Progenitor cell of endocrine pancreas (in vitro differentiated cells): ENCODE measurements at regions not wholly inside any gene's neighbourhood (a gene's known extent, or its start where the extent isn't known, plus 50 kb on each side); places are given as distances from the start of the nearest gene placed in this dataset.

ENCODE experiments used
- DNase-seq: peaks from one replicate; pipeline ENCODE4 v3.0.0; 2021; ENCODE audit warnings: low spot score; ENCODE audit not compliant: unreplicated experiment
- H3K27ac Mint-ChIP-seq: 2 replicates; pipeline ENCODE4 v1.8.0; 2021; ENCODE audit warnings: mild to moderate bottlenecking, moderate library complexity, mixed read lengths
- H3K27me3 Mint-ChIP-seq: 2 replicates; pipeline ENCODE4 v1.8.0; 2021; ENCODE audit warnings: mixed read lengths
- H3K36me3 Mint-ChIP-seq: 2 replicates; pipeline ENCODE4 v1.8.0; 2022; ENCODE audit warnings: mixed read lengths; ENCODE audit not compliant: insufficient read depth
- H3K4me1 Mint-ChIP-seq: 2 replicates; pipeline ENCODE4 v1.8.0; 2021; ENCODE audit warnings: low read depth, mixed read lengths
- H3K4me3 Mint-ChIP-seq: 2 replicates; pipeline ENCODE4 v1.8.0; 2021; ENCODE audit warnings: low read depth, mild to moderate bottlenecking, moderate library complexity, mixed read lengths
- H3K9me3 Mint-ChIP-seq: 2 replicates; pipeline ENCODE4 v1.8.0; 2021; ENCODE audit warnings: low read depth, mixed read lengths
- TF ChIP-seq, protein P1 (sequence below): fragments of 200-600 bp; sonication (generic); IDR thresholded peaks from one replicate; pipeline ENCODE4 v1.5.0; 2021; ENCODE audit warnings: antibody characterized with exemption, mild to moderate bottlenecking; ENCODE audit not compliant: unreplicated experiment

DNA sequence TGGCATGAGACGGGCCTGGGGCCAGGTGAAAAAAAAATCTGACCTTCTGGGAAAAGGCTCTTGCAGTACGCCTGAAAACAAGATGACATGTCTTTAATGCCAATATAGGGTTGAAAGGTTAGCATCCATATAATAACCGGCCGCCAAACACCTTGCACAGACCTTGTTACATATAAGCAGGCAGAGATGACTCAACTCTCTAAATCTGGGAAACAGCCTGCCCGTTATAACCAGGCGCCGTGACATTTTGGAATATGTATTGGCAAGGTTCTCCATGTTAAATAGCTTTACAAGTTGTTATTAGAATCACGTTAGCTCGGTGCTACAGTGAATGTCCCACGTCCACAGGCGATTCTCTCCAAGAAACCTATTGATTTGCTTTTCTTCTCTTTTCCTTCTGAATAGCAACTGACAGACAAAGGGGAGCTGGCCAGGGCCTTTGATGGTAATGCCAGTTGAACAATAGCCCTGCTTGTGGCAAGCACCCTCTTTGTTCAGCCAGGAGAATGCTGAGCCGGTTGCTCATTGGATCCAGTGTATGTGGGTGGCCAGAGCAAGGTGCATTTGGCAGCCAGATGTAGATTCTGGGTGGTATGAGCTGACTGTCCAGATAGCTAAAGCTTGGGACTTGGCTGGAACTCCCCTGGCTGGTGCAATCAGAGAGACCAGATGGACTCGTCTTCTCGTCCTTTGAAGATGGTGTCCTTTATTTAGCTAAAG, 80.1 kb upstream of the AUTS2 start:
- DNase-seq, result no peak
- peaks cover 13% of the 10 kb centered on the region for H3K27me3 Mint-ChIP-seq
- H3K4me1 Mint-ChIP-seq, result no peaks in the 10 kb centered on the region
- H3K4me3 Mint-ChIP-seq, result no peak overlapping the region
- H3K36me3 Mint-ChIP-seq, result no peaks in the 10 kb centered on the region
- TF ChIP-seq, protein P1, sequence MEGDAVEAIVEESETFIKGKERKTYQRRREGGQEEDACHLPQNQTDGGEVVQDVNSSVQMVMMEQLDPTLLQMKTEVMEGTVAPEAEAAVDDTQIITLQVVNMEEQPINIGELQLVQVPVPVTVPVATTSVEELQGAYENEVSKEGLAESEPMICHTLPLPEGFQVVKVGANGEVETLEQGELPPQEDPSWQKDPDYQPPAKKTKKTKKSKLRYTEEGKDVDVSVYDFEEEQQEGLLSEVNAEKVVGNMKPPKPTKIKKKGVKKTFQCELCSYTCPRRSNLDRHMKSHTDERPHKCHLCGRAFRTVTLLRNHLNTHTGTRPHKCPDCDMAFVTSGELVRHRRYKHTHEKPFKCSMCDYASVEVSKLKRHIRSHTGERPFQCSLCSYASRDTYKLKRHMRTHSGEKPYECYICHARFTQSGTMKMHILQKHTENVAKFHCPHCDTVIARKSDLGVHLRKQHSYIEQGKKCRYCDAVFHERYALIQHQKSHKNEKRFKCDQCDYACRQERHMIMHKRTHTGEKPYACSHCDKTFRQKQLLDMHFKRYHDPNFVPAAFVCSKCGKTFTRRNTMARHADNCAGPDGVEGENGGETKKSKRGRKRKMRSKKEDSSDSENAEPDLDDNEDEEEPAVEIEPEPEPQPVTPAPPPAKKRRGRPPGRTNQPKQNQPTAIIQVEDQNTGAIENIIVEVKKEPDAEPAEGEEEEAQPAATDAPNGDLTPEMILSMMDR, result no peak
- H3K27ac Mint-ChIP-seq, result no peak overlapping the region
- no peaks in the 10 kb centered on the region for H3K9me3 Mint-ChIP-seq

DNA sequence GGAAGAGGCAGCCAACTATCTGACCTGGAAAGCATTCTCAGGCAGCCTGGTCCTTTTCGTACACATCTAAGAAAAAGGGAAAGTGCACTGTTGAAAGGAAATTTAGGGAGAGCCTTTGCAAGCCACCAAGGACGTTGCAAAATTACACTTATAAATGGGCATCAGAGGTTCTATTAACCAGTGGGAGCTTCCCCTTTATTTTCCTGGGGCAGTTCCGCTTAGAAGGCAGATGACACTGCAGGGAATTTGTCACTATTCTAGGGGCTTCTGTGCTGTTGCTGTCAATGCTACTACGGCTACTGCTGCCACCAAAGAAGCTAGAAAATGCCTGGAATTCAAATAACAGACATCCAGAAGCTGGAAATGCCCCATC, 79.6 kb upstream of the AUTS2 start:
- DNase-seq, result no peak
- H3K9me3 Mint-ChIP-seq, result no peaks in the 10 kb centered on the region
- no peaks in the 10 kb centered on the region for H3K4me1 Mint-ChIP-seq
- no peak overlapping the region for H3K27ac Mint-ChIP-seq
- H3K4me3 Mint-ChIP-seq, result no peak overlapping the region
- TF ChIP-seq, protein P1, result no peak
- no peaks in the 10 kb centered on the region for H3K36me3 Mint-ChIP-seq
- H3K27me3 Mint-ChIP-seq, result peaks cover 13% of the 10 kb centered on the region

DNA sequence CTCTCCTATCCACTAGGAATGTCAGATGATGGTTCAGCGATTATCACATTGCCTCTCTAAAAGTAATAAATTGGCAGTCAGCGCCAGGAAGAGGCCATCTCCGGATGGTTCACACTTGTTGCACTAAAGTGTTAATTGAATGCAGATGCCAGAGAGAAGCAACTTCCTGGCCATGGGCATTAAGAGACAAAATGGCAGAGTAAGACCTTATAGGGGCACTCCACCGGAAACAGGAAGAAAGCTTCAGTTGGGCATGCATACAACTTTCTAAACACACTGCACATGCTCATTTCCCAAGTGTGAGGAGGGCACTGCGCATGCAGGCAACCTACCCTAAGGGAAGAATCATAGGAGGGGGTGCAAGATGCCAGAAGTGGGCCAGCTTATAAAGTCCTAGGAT, 71.7 kb upstream of the AUTS2 start:
- TF ChIP-seq, protein P1, result no peak
- H3K4me1 Mint-ChIP-seq, result no peaks in the 10 kb centered on the region
- no peak overlapping the region for H3K4me3 Mint-ChIP-seq
- DNase-seq, result no peak
- H3K27me3 Mint-ChIP-seq, result no peaks in the 10 kb centered on the region
- peaks cover 5% of the 10 kb centered on the region for H3K9me3 Mint-ChIP-seq
- H3K36me3 Mint-ChIP-seq, result peaks cover 3% of the 10 kb centered on the region
- H3K27ac Mint-ChIP-seq, result no peak overlapping the region

DNA sequence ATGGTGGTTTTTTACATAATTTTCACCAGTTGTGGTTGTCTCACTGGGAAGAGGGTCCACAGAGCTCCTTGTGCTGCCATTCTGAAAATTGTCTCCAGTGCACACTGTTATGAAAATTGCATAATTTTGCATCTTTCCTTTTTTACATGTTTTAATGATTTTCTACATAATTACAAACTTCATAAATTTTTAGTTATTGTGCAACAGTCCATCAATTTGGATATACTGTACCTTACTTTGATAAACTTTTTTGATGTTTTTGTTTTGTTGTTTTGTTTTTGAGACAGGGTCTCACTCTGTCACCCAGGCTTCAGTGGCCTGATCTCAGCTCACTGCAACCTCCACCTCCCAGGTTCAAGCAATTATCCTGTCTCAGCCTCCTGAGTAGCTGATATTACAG, 70.6 kb upstream of the AUTS2 start:
- DNase-seq, result no peak
- TF ChIP-seq, protein P1, result no peak
- no peak overlapping the region for H3K4me3 Mint-ChIP-seq
- no peak overlapping the region for H3K27ac Mint-ChIP-seq
- H3K4me1 Mint-ChIP-seq, result no peaks in the 10 kb centered on the region
- H3K27me3 Mint-ChIP-seq, result peaks cover 1% of the 10 kb centered on the region
- peaks cover 5% of the 10 kb centered on the region for H3K9me3 Mint-ChIP-seq
- H3K36me3 Mint-ChIP-seq, result peaks cover 3% of the 10 kb centered on the region

DNA sequence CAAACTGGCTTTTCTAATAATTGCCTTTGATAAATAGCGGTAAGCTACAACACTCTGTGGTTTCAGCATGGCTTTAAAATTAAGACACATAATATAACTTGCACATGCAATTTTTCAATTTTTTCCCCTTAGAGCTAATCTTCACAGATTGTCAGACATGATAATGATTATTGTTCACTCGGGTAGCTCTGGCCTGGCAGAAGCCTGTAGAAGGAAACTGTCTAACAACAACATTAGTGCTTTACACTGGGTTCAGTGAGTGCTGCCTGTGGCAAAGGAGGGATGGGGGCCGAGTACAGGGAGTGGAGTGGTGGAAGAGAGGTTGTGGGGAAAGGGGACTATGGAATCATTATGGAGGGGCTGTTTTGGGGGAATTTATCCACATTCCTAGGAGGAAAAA, 67.2 kb upstream of the AUTS2 start:
- no peak overlapping the region for H3K27ac Mint-ChIP-seq
- DNase-seq, result no peak
- peaks cover 24% of the 10 kb centered on the region for H3K27me3 Mint-ChIP-seq
- H3K4me1 Mint-ChIP-seq, result peaks cover 2% of the 10 kb centered on the region
- H3K36me3 Mint-ChIP-seq, result no peaks in the 10 kb centered on the region
- H3K4me3 Mint-ChIP-seq, result no peak overlapping the region
- TF ChIP-seq, protein P1, result no peak
- no peaks in the 10 kb centered on the region for H3K9me3 Mint-ChIP-seq
